ENCODE measurements at regions not wholly inside any gene's neighbourhood (a gene's known extent, or its start where the extent isn't known, plus 50 kb on each side); places are given as distances from the start of the nearest gene placed in this dataset.

DNA sequence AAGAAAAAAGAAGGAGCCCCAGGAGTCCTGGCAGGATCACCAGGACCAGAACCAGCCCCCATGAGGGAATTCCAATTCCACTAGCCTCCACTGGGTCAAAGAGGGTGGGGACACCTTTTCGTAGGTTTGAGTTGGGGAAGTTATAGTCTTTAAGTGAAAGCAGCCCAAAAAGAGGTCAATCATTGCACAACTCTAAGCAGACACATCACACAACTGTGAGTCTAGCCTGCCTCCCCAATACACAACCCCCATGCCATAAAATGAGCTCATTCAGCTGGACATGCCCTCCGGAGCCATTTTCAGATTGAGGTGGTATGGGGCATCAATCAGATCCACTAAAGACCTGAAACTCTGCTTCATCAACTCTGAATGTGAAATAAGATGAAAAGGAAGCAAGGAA lies 179.9 kb downstream of the NPHP4 start:
- DNase-seq (ENCODE audit: low spot score), result no peak

DNA sequence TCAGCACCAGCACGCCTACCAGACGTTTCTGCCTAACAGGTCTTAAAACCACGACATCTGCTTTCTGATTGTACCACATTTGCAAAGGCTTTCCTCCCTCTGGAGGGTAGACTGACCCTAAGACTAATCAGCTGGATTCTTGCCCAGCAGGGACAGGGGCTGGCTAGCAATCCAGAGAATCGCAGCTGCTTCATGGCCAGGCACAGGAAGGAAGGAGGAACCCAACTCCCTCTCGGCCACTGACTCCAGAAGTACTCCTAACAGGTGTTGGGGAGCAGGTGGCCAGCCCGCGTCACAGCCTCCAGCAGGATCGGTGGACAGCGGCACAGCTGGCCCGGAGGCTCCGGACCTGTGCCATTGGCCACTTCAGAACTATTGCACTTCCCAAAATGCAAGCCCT lies 180.8 kb downstream of the NPHP4 start:
- DNase-seq (ENCODE audit: low spot score), result no peak

- DNase-seq (ENCODE audit: low spot score), result no peak
These were observed 181.5 kb downstream of the NPHP4 start for GRCh38 chr1:5810553-5811270.

DNA sequence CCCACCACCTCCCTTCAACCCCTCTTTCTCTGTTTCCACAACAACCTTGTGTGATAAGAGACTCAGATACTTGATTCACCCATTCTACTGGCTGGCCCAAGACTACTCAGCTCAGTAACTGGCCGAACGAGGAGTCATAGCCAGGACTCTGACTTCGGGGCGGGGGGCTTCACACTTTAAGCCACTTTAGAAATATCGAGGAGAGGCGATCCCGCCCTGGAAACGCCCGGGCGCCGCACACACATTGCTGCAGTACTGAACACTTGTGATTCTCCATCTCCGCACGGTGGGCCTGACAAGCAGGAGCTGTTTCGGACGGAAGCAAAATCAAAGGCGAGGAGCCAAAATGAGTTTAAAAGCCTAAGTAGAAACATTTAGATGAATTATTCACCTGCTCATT lies 182.1 kb downstream of the NPHP4 start:
- DNase-seq (ENCODE audit: low spot score), result no peak

DNA sequence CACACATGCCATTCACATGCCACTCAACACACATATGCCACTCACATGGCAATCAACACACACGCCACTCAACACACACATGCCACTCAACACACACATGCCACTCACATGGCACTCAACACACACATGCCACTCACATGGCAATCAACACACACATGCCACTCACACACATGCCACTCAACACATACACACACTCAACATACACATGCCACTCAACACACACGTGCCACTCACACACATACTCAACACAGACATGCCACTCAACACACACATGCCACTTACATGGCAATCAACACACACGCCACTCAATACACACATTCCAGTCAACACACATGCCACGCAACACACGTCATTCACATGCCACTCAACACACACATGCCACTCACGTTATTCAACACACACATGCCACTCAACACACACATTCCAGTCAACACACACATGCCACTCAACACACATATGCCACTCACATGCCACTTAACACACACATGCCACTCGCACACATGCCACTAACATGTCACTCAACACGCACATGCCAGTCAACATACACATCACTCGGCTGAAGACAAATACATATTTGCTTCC lies 182.9 kb downstream of the NPHP4 start:
- DNase-seq (ENCODE audit: low spot score), result no peak

GRCh38 chr1:5803851-5804250 lies 188.4 kb downstream of the NPHP4 start:
- DNase-seq (ENCODE audit: low spot score), result no peak

GRCh38 chr1:5802606-5803005 lies 189.6 kb downstream of the NPHP4 start:
- DNase-seq (ENCODE audit: low spot score), result no peak

GRCh38 chr1:5798904-5799303 lies 193.3 kb downstream of the NPHP4 start:
- no peak for DNase-seq (ENCODE audit: low spot score)

DNA sequence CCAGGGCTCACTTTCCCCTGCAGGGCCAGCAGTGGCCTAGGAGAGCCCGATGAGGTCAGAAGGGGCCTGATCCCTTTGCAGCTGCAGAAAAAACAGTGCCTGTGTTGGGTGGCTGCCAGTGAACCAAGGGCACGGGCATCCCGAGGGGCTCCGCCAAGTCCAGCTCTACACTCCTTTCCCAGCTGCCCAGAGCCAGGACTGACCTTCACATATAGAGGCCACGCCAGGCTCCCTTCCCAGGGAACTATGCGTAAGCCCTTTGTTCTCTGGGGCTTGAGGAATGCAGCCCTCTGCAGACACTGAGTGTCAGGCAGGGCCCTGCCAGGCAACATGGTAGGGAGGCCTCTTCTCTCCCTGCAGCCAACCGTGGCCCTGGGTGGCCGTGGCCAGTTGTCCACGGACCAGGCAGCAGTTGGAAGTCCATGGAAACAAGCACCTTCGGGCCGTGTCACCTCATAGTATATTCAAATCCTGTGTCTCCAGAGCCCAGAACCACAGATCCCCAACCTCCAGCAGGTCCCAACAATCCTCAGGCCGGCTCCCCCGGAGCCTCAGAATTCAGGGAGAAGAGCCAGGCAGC lies 194.0 kb downstream of the NPHP4 start:
- DNase-seq (ENCODE audit: low spot score), result no peak

DNA sequence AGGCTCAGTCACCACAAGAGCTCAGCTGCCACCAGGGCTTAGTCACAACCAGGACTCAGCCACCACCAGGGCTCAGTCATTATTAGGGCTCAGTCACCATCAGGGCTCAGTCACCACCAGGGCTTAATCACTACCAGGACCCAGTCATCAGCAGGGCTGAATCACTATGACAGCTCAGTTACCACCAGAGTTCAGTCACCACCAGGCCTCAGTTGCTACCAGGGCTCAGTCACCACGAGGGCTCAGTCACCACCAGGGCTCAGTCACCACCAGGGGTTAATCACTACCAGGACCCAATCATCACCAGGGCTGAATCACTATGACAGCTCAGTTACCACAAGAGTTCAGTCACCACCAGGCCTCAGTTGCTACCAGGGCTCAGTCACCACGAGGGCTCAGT lies 196.2 kb downstream of the NPHP4 start:
- no peak for DNase-seq (ENCODE audit: low spot score)

DNA sequence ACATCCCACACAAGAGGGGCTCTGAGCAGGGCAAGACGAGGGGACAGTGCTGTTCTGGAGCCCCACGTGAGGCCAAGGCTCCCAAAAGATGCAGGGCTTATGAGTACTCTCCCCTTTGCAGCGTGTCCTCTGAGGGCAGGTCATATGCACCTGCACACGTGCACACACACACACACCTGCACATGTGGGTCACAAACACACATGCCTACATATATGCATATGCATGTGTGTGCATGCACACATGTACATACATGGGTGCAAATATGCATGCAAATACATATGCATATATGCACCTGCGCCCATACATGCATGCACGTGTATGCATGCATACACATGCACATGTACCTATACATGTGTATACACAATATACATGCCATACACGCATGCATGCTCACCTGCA lies 197.9 kb downstream of the NPHP4 start:
- DNase-seq (ENCODE audit: low spot score), result no peak

- DNase-seq (ENCODE audit: low spot score), result no peak
These were observed 198.7 kb downstream of the NPHP4 start for GRCh38 chr1:5793516-5793915.

- DNase-seq (ENCODE audit: low spot score), result no peak
These were observed 211.1 kb downstream of the NPHP4 start for GRCh38 chr1:5781079-5781478.

DNA sequence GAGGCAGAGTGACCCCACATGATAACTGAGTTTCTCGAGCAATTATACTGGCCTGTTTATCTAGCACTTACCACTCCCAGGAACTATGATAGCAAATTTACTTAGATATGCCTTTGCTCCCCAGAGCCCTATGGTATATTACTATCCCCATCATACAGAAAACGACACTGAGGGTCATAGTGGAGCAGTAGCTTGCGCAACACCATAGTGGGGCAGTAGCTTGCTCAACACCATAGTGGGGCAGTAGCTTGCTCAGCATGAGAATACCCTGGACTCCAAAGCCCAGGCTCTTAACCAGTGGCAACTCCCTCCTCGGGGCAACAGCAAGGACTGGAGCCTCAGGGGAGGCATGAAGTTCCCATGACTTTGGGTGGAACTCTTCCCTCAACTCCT lies 211.9 kb downstream of the NPHP4 start:
- no peak for DNase-seq (ENCODE audit: low spot score)

- DNase-seq (ENCODE audit: low spot score), result no peak
These were observed 212.5 kb downstream of the NPHP4 start for GRCh38 chr1:5779608-5780323.

DNA sequence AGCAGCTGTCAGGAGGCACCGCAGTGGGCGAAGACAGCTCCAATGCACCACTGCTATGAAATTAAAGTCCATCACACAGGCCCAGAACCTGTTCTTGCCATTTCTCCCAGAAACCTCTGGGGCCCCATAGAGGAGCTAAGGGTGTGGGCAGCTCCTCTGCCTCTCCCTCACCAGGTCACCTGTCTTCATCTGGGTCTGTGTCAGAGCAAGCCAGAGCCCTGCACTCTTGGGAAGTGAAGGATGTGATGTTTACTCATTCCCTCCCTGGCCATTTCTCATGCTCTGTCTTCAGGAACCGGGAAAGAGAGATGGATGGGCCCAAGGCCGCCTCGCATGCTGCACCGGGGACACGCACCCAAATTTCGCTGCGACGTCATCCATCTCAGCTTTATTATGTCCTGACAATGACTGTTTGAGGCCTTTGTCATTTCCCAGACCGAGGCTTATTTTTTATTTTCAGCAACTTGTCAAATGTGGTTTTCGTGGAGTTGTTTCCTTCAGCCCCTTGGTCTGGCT lies 216.1 kb downstream of the NPHP4 start:
- no peak for DNase-seq (ENCODE audit: low spot score)

DNA sequence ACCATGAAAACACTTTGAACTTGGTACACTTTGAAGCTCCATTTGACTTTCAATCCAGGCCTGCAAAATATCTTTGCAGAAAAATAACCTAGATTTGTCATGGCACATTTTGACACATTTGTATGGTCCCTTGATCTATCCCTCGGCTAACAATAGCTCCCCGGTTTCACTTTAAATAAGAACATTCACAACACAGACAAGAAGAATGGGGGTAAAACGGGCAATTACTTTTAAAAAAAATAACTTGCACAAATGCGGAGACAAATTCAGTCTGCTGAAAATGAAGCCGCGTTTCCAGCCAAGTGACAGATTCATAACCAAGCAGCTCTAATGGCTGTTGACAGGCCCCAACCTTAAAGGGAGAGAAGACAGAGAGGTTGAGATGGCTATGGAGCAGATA lies 218.2 kb downstream of the NPHP4 start:
- DNase-seq (ENCODE audit: low spot score), result no peak

- no peak for DNase-seq (ENCODE audit: low spot score)
These were observed 220.4 kb downstream of the NPHP4 start for GRCh38 chr1:5771788-5772187.

- no peak for DNase-seq (ENCODE audit: low spot score)
These were observed 221.1 kb downstream of the NPHP4 start for GRCh38 chr1:5770981-5771765.

GRCh38 chr1:5769760-5770159 lies 222.5 kb downstream of the NPHP4 start:
- DNase-seq (ENCODE audit: low spot score), result no peak

GRCh38 chr1:5769146-5769545 lies 223.1 kb downstream of the NPHP4 start:
- DNase-seq (ENCODE audit: low spot score), result no peak

GRCh38 chr1:5768014-5768413 lies 224.2 kb downstream of the NPHP4 start:
- DNase-seq (ENCODE audit: low spot score), result no peak

All from ureter (tissue), 1 donor.